HepG2 (cell line): ENCODE measurements at regions not wholly inside any gene's neighbourhood (a gene's known extent, or its start where the extent isn't known, plus 50 kb on each side); places are given as distances from the start of the nearest gene placed in this dataset.
A peak's percentile ranks its signal among the peaks of the same experiment; 100 is the strongest.

ENCODE experiments used
- ATAC-seq: fragments of 200-7000 bp; cut with Tn5 transposase; 3 replicates; pipeline ENCODE4 v1.9.1; 2020; ENCODE audit warnings: mild to moderate bottlenecking, moderate library complexity
- BruUV-seq: library from RNA; stranded (reverse); fragments of 400-500 nt; replicated peaks from 2 replicates; lab custom pipeline; 2021; lab: Mats Ljungman, UMichigan
- CTCF ChIA-PET: fragments of 300-600 bp; formaldehyde crosslinking; extraction: SDS; loops from one replicate; lab custom pipeline; 2021; ENCODE audit warnings: low total read pairs, inconsistent platforms, low intra/inter-chr PET ratio; lab: Yijun Ruan, JAX
- POLR2A ChIA-PET: fragments of 350-600 bp; sonication (Branson Sonifier 250); formaldehyde crosslinking; loops from one replicate; lab custom pipeline; 2020; ENCODE audit warnings: antibody characterized with exemption, inconsistent platforms; lab: Yijun Ruan, JAX
- DNase-seq: peaks from one replicate; pipeline ENCODE4 v3.0.0-alpha.2; 2015; ENCODE audit warnings: low spot score
- FAIRE-seq: peaks from 3 replicates; lab custom pipeline; 2011; peaks lifted over from hg19 to GRCh38; lab: Jason Lieb, UNC
- H2AFZ ChIP-seq: one replicate; pipeline ENCODE4 v1.6.1; 2011; ENCODE audit warnings: low read length, inconsistent platforms
- H3K27ac ChIP-seq: fragments of 300-600 bp; 3 replicates; pipeline ENCODE4 v1.8.0; 2011; ENCODE audit warnings: mixed run types, mild to moderate bottlenecking, mixed read lengths, low read length, inconsistent platforms; ENCODE audit not compliant: insufficient read depth; ENCODE audit errors: extremely low read length
- H3K27me3 ChIP-seq, 2 experiments: fragments of 200-600 bp in 1 of 2; 2 replicates in 1 of 2; 3 replicates in 1 of 2; pipeline versions ENCODE4 v1.6.0 to v1.8.0; 2011; ENCODE audit warnings: low read length in 2 of 2, mild to moderate bottlenecking in 2 of 2, moderate library complexity in 2 of 2, inconsistent platforms in 1 of 2; ENCODE audit not compliant: insufficient read depth in 2 of 2, control insufficient read depth in 1 of 2
- H3K36me3 ChIP-seq, 2 experiments: fragments of 200-600 bp in 1 of 2; replicated peaks in 1 of 2; 2 replicates in 1 of 2; 3 replicates in 1 of 2; pipeline versions ENCODE4 v1.5.1 to v1.8.0; 2011; ENCODE audit warnings: low read length in 2 of 2, inconsistent platforms in 1 of 2; ENCODE audit not compliant: insufficient read depth in 2 of 2, control insufficient read depth in 1 of 2
- H3K4me1 ChIP-seq: 2 replicates; pipeline ENCODE4 v1.5.1; 2012; ENCODE audit warnings: low read length, inconsistent platforms; ENCODE audit not compliant: insufficient read depth
- H3K4me2 ChIP-seq: 2 replicates; pipeline ENCODE4 v1.6.0; 2011; ENCODE audit warnings: low read depth, low read length, inconsistent platforms
- H3K4me3 ChIP-seq, 3 experiments: fragments of 200-600 bp in 1 of 3; sonication (generic), shearing (Covaris generic) in 1 of 3; replicated peaks in 1 of 3; 2 replicates each; pipeline ENCODE4 v1.5.1; 2011 to 2016; ENCODE audit warnings: low read length in 3 of 3, inconsistent platforms in 2 of 3, low read depth in 2 of 3, mild to moderate bottlenecking in 2 of 3, control low read depth in 1 of 3, mixed read lengths in 1 of 3; ENCODE audit not compliant: insufficient read depth in 1 of 3
- H3K79me2 ChIP-seq: one replicate; pipeline ENCODE4 v1.6.1; 2011; ENCODE audit warnings: low read length, inconsistent platforms; ENCODE audit not compliant: insufficient read depth
- H3K9ac ChIP-seq: 2 replicates; pipeline ENCODE4 v1.6.0; 2011; ENCODE audit warnings: mild to moderate bottlenecking, low read depth, low read length, inconsistent platforms; ENCODE audit not compliant: insufficient read depth
- H3K9me3 ChIP-seq: 2 replicates; pipeline ENCODE4 v1.5.1; 2012; ENCODE audit warnings: mild to moderate bottlenecking, low read length
- H4K20me1 ChIP-seq: 2 replicates; pipeline ENCODE4 v1.6.0; 2011; ENCODE audit warnings: inconsistent platforms, mild to moderate bottlenecking, low read length, moderate library complexity; ENCODE audit not compliant: insufficient read depth
- NCOA1 ChIP-seq: sonication (generic); formaldehyde crosslinking; IDR thresholded peaks from 2 replicates; pipeline ENCODE4 v1.9.0; 2021; ENCODE audit warnings: missing genetic modification reagents
- NR1H2 ChIP-seq: sonication (generic); formaldehyde crosslinking; IDR thresholded peaks from 2 replicates; pipeline ENCODE4 v1.8.1; 2022; ENCODE audit warnings: low read depth, missing genetic modification reagents, borderline replicate concordance
- SETDB1 ChIP-seq: sonication (generic); formaldehyde crosslinking; IDR thresholded peaks from 2 replicates; pipeline ENCODE4 v1.5.1; 2020; ENCODE audit warnings: missing genetic modification reagents, mild to moderate bottlenecking, borderline replicate concordance
- STAG1 ChIP-seq: sonication (generic); formaldehyde crosslinking; IDR thresholded peaks from 2 replicates; pipeline ENCODE4 v1.4.0; 2020; ENCODE audit warnings: missing genetic modification reagents
- ZBTB43 ChIP-seq: sonication (generic); formaldehyde crosslinking; conservative IDR thresholded peaks from 2 replicates; pipeline ENCODE4 v1.4.0; 2020; ENCODE audit warnings: missing genetic modification reagents
- ZNF275 ChIP-seq: sonication (generic); formaldehyde crosslinking; IDR thresholded peaks from 2 replicates; pipeline ENCODE4 v1.8.0; 2022; ENCODE audit warnings: missing genetic modification reagents, mild to moderate bottlenecking, inconsistent platforms, borderline replicate concordance
- ZNF280B ChIP-seq: sonication (generic); formaldehyde crosslinking; IDR thresholded peaks from 2 replicates; pipeline ENCODE4 v1.5.0; 2020; ENCODE audit warnings: missing genetic modification reagents, mild to moderate bottlenecking, borderline replicate concordance
- ZNF441 ChIP-seq: sonication (generic); formaldehyde crosslinking; IDR thresholded peaks from 2 replicates; pipeline ENCODE4 v1.7.0; 2021; ENCODE audit warnings: missing genetic modification reagents, borderline replicate concordance
- ZNF776 ChIP-seq: sonication (generic); formaldehyde crosslinking; IDR thresholded peaks from 2 replicates; pipeline ENCODE4 v1.4.0; 2020; ENCODE audit warnings: mild to moderate bottlenecking, missing genetic modification reagents
- WGBS: methylation state at CpG from one replicate; pipeline ENCODE4 v1.1.6; 2017; ENCODE audit warnings: low lambda C conversion rate; 5-methylcytosine and 5-hydroxymethylcytosine counted together
- in situ Hi-C: cut with HindIII; loops from 2 replicates; pipeline ENCODE4 v1.10.0; 2017; ENCODE audit warnings: low pct_unique_long_range_greater_than_20kb; ENCODE audit not compliant: extremely low pct_ligation_motif_present
- intact Hi-C: fragments of 100-400 bp; cut with micrococcal nuclease; formaldehyde crosslinking; loops from one replicate; pipeline ENCODE4 v1.10.0; 2022; ENCODE audit not compliant: unreplicated experiment

DNA sequence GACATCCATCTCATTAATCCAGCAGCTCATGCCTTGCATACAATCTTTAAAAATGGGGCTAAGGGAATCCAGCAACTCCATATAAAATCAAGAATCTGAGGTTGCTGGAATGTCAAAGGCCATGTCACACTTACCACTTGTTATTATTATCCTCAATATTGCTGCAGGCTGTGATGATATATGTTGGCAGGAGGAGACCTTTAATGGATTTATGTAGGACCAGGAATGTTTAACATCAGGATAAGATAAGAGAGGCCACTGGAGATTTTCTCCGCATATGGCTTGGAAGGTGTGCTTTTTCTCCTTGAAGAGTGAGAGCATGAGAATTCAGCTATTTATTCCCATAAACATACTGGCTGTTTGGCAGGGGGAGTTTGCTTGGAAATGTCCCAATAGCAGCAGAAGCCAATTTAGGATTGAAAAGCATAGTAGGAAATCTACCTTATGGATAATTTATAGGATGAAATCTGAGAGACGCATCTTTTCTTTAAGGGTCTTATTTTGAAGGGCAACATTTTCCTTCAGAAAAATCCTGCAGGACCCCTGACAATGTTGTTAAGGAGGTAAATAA, 481.4 kb downstream of the AGTPBP1 start:
- Histone ChIP-seq H3K27ac (no peak overlapping the region), H3K4me3 (no peak overlapping the region), H3K4me2 (no peak overlapping the region), H3K79me2 (no peaks in the 10 kb centered on the region), H3K9ac (no peak overlapping the region), H3K36me3 (no peaks in the 10 kb centered on the region), H3K4me1 (no peaks in the 10 kb centered on the region), H4K20me1 (no peaks in the 10 kb centered on the region), H3K9me3 (no peaks in the 10 kb centered on the region), H3K27me3 (no peaks in the 10 kb centered on the region), H2AFZ (no peak overlapping the region)
- intact Hi-C loops = no loop called here
- BruUV-seq = no TSS peak
- ChIA-PET POLR2A (no interaction called here), CTCF (no interaction called here)
- DNase-seq = no peak
- WGBS = 8% methylated on average over 2 of the region's 2 CpGs
- no peak for FAIRE-seq
- in situ Hi-C loops = loop anchor here (25.0 kb wide), 2 partner anchors 573 to 873 kb away; no protein-coding TSS in a partner anchor
- no peak for ATAC-seq
- no peak for TF ChIP-seq NR1H2 (CRISPR knock-in tag)
- TF ChIP-seq NCOA1 (CRISPR knock-in tag) = no peak
- TF ChIP-seq SETDB1 (CRISPR knock-in tag) = no peak
- TF ChIP-seq ZNF441 (CRISPR knock-in tag) = no peak
- no peak for TF ChIP-seq ZNF280B (CRISPR knock-in tag)

GRCh38 chr9:85258823-85259370, 482.9 kb downstream of the AGTPBP1 start:
- intact Hi-C loops (loop anchor here (1.0 kb wide), 2 partner anchors 562 to 862 kb away; no protein-coding TSS in a partner anchor), in situ Hi-C loops (loop anchor here (25.0 kb wide), 2 partner anchors 572 to 872 kb away; no protein-coding TSS in a partner anchor)
- ChIA-PET CTCF (no interaction called here), POLR2A (no interaction called here)
- no TSS peak for BruUV-seq
- no peaks in the 10 kb centered on the region for H4K20me1 ChIP-seq
- no peak overlapping the region for H3K9ac ChIP-seq
- no peaks in the 10 kb centered on the region for H3K79me2 ChIP-seq
- H3K4me2 ChIP-seq = no peak overlapping the region
- H3K36me3 ChIP-seq = no peaks in the 10 kb centered on the region
- no peaks in the 10 kb centered on the region for H3K9me3 ChIP-seq
- H3K27me3 ChIP-seq = no peaks in the 10 kb centered on the region
- no peaks in the 10 kb centered on the region for H3K4me1 ChIP-seq
- FAIRE-seq = peak; percentile 63
- ATAC-seq = peak; percentile 95
- WGBS = 9% methylated on average over 6 of the region's 10 CpGs
- no peak overlapping the region for H3K4me3 ChIP-seq
- H3K27ac ChIP-seq = no peak overlapping the region
- DNase-seq = peak; percentile 39
- H2AFZ ChIP-seq = no peak overlapping the region
- TF ChIP-seq STAG1 (CRISPR knock-in tag) (peak; percentile 88), ZNF776 (CRISPR knock-in tag) (no peak), ZBTB43 (no peak), ZNF275 (no peak)
